Activated CD4-positive, alpha-beta T cell treated with anti-CD3 and anti-CD28 coated beads for 48 hours (primary cell): ENCODE measurements at regions not wholly inside any gene's neighbourhood (a gene's known extent, or its start where the extent isn't known, plus 50 kb on each side); places are given as distances from the start of the nearest gene placed in this dataset.

Source experiments
- DNase-seq: peaks from one replicate; pipeline ENCODE4 v3.0.0-alpha.2; 2020

GRCh38 chr5:96157841-96158291, 196.2 kb upstream of the ELL2 start:
- DNase-seq: no peak

- no peak for DNase-seq
These were observed 195.6 kb upstream of the ELL2 start for GRCh38 chr5:96157077-96157780.

- DNase-seq: no peak
These were observed 193.5 kb upstream of the ELL2 start for GRCh38 chr5:96155147-96155546.

- peak; percentile 15 for DNase-seq
These were observed 190.2 kb upstream of the ELL2 start for GRCh38 chr5:96151891-96152290.

- DNase-seq: no peak
These were observed 188.4 kb upstream of the ELL2 start for GRCh38 chr5:96150007-96150406.

- DNase-seq: no peak
These were observed 187.9 kb upstream of the ELL2 start for GRCh38 chr5:96149546-96149945.

GRCh38 chr5:96149021-96149420, 187.4 kb upstream of the ELL2 start:
- DNase-seq: no peak

- DNase-seq: no peak
These were observed 186.7 kb upstream of the ELL2 start for GRCh38 chr5:96148376-96148775.

GRCh38 chr5:96147866-96148265, 186.2 kb upstream of the ELL2 start:
- no peak for DNase-seq

- no peak for DNase-seq
These were observed 185.0 kb upstream of the ELL2 start for GRCh38 chr5:96146675-96147074.

- no peak for DNase-seq
These were observed 182.6 kb upstream of the ELL2 start for GRCh38 chr5:96144289-96144688.

- no peak for DNase-seq
These were observed 181.8 kb upstream of the ELL2 start for GRCh38 chr5:96143450-96143849.

GRCh38 chr5:96142786-96143434, 181.3 kb upstream of the ELL2 start:
- DNase-seq: no peak

- no peak for DNase-seq
These were observed 180.6 kb upstream of the ELL2 start for GRCh38 chr5:96142184-96142781.

GRCh38 chr5:96141749-96142148, 180.1 kb upstream of the ELL2 start:
- no peak for DNase-seq

- DNase-seq: no peak
These were observed 178.8 kb upstream of the ELL2 start for GRCh38 chr5:96140496-96140895.

- DNase-seq: no peak
These were observed 178.4 kb upstream of the ELL2 start for GRCh38 chr5:96140084-96140483.

GRCh38 chr5:96134886-96135285, 173.2 kb upstream of the ELL2 start:
- no peak for DNase-seq

- no peak for DNase-seq
These were observed 171.9 kb upstream of the ELL2 start for GRCh38 chr5:96133341-96134079.

GRCh38 chr5:96129276-96129675, 167.6 kb upstream of the ELL2 start:
- DNase-seq: no peak

GRCh38 chr5:96128204-96128864, 166.7 kb upstream of the ELL2 start:
- DNase-seq: no peak

GRCh38 chr5:96127538-96127937, 165.9 kb upstream of the ELL2 start:
- no peak for DNase-seq
